AG09319 (cell line): ENCODE measurements at regions not wholly inside any gene's neighbourhood (a gene's known extent, or its start where the extent isn't known, plus 50 kb on each side); places are given as distances from the start of the nearest gene placed in this dataset.

Experiments used
- DNase-seq: peaks from one replicate; pipeline ENCODE4 v3.0.0-alpha.2; 2010; ENCODE audit warnings: low read depth; ENCODE audit errors: extremely low read depth
- TF ChIP-seq, protein P1 (sequence below): IDR thresholded peaks from 2 replicates; pipeline ENCODE4 v1.5.1; 2011; ENCODE audit warnings: low read depth, mild to moderate bottlenecking, inconsistent platforms, low read length, moderate library complexity

DNA sequence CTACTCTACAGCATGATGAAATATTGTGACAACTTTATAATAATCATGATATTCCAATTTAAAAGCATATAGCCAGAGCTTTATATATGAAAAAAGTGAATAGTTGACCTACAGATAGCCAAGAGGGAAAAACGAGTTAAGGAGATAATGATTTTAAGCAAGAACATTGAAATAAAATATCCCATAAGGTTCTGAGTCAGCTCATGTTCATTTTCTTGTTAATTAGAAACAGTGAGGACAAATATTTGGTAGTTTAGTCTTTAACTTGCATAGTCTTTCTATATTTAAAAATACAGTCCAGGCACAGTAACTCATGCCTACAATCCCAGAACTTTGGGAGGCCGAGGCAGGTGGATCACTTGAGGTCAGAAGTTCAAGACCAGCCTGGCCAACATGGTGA lies 55.8 kb upstream of the CDH6 start:
- DNase-seq, result no peak
- TF ChIP-seq, protein P1, sequence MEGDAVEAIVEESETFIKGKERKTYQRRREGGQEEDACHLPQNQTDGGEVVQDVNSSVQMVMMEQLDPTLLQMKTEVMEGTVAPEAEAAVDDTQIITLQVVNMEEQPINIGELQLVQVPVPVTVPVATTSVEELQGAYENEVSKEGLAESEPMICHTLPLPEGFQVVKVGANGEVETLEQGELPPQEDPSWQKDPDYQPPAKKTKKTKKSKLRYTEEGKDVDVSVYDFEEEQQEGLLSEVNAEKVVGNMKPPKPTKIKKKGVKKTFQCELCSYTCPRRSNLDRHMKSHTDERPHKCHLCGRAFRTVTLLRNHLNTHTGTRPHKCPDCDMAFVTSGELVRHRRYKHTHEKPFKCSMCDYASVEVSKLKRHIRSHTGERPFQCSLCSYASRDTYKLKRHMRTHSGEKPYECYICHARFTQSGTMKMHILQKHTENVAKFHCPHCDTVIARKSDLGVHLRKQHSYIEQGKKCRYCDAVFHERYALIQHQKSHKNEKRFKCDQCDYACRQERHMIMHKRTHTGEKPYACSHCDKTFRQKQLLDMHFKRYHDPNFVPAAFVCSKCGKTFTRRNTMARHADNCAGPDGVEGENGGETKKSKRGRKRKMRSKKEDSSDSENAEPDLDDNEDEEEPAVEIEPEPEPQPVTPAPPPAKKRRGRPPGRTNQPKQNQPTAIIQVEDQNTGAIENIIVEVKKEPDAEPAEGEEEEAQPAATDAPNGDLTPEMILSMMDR, result no peak

DNA sequence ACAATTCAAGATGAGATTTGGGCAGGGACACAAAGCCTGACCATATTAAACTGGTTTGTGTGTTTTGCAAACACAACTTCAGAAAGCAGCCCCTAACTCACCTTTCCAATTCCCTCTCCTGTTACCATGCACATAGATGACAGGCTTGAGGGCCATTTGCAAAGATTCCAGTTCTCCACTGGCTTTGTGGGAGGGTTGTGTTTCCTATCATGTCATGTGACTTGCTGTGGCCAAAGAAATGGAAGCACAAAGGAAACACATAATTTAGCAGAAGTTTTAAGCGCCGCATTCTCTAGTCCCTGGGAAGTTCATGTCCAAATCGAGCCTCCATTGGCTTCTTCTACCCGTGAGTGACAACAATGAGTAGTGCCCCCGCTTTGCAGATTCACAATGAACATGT lies 57.9 kb upstream of the CDH6 start:
- TF ChIP-seq, protein P1, result no peak
- DNase-seq, result no peak

DNA sequence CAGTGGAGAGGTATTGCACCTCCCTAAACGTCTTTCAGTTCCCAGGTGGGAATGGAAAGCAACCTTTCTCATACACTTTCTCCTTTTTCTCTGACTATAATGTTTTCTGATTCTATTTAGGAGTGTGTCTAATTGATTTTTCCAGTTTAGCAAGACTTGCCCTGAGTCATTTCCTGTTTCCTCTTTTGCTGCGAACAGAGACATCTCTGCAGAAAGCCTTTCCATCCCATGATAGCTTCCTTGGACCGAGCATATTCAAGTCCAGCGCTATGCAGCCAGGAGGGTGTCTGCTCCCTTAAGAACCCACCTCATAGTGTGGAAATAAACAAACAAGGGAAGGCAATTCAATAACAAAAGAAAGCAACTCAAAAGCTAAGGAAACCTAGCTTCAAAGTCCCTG lies 60.0 kb upstream of the CDH6 start:
- DNase-seq, result no peak
- TF ChIP-seq, protein P1, result no peak

DNA sequence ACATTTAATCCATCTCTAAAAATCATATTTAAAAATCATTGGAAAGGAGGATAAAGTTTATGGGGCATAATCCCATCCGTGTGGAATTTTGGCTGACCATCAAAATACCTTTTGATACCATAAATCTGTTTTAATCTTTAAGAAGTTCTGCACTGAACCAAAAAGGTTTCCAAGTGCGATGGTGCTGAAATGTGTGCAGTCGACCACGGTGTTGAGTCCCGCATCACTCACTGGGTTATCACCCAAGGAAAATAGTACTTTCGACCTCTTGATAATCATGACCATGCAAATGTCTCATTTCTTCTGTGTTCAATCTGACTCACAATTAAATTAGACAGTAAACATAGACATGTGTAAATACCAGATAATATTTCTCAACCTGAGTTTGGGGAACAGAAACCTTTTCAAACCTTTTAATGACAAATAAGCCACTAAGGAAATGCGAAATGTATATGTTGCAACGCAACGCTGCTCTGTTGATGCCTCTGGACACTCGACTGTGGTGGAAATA lies 62.0 kb upstream of the CDH6 start:
- DNase-seq, result no peak
- TF ChIP-seq, protein P1, result no peak

DNA sequence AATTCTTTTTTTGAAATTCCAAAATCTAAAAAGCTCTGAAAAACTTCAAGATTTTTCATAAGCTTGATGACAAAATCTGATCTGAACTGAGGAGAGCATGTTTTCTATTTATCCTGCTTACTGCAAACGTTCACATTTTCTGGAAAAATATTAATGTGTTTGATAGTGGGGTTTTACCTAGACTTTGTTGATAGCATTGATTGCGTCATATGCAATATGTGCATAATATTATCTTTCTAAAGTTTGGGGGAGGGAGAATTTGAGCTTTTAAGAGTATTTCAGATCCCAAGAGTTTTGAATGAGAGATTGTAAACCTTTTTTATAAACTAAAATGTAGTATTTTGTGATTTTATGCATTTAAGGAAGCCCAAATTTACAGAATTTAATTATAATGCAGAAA lies 62.8 kb upstream of the CDH6 start:
- no peak for DNase-seq
- TF ChIP-seq, protein P1, result no peak

DNA sequence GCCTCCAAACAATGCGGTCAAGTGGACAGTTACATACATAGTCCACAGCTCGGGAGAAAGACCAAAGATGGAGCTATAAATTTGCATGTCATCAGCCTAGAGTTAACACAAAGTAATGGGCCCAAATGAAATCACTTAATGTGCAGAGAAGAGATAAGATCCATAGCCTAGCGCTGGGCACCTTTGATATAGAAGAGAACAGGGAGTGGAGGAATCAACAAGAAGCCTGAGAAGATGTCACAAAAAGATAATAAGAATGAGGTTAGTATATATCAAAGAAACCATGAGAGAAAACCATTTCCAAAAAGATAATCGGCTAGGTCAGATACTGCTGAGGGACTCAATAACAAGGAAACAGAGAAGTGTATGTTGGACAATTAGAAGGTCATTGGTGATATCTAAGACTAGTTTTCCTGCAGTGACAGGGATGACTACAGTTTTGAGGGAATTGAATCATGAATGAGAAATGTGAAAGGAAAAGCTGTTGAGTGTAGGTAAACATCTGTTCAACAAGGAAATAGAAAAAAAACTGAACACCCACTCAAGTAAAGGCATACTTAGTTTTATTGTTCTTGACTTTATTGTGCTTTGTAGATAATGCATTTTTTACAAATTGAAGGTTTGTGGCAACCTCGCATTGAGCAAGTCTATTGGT lies 68.7 kb upstream of the CDH6 start:
- TF ChIP-seq, protein P1, result no peak
- DNase-seq, result no peak

DNA sequence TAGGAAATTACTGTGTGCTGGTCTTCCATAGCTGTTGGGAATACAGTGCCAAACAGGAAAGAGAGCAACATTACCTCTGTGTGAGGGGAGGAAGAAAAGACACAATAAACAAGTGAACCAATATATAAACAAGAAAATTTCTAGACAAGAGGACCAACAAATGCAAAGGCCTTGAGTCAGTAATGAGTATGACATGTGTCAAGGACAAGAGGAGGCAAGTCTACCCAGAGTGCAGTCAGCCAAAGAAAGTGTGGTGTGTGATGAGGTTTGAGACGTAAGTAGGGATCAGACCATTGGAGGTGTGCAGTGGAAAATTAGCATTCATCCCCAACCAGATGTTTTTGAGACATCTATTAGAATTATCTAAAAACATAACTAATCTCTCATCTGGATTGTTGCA lies 69.5 kb upstream of the CDH6 start:
- no peak for DNase-seq
- TF ChIP-seq, protein P1, result no peak
